B cell (primary cell): ENCODE measurements at regions not wholly inside any gene's neighbourhood (a gene's known extent, or its start where the extent isn't known, plus 50 kb on each side); places are given as distances from the start of the nearest gene placed in this dataset.

Source experiments
- ATAC-seq: fragments of 200-7000 bp; cut with Tn5 transposase; one replicate; pipeline ENCODE4 v1.10.0; 2021; ENCODE audit warnings: low read depth, mild to moderate bottlenecking, moderate number of reproducible peaks, moderate library complexity
- CTCF ChIA-PET: fragments of 350-600 bp; sonication (Branson Sonifier 250); formaldehyde crosslinking; loops from one replicate; lab custom pipeline; 2021; ENCODE audit warnings: antibody characterized with exemption, inconsistent platforms; lab: Charles Lee
- POLR2A ChIA-PET: fragments of 350-600 bp; sonication (Branson Sonifier 250); formaldehyde crosslinking; loops from one replicate; lab custom pipeline; 2021; ENCODE audit warnings: antibody characterized with exemption; lab: Charles Lee
- DNase-seq: peaks from one replicate; pipeline ENCODE4 v3.0.0; 2013
- H2AFZ ChIP-seq: 2 replicates; pipeline ENCODE4 v1.6.1; 2012; ENCODE audit warnings: mild to moderate bottlenecking, low read depth, low read length; ENCODE audit not compliant: insufficient read depth, poor library complexity, severe bottlenecking
- H3K27ac ChIP-seq, 2 donors: 1 replicate in 1 of 2; 2 replicates in 1 of 2; pipeline ENCODE4 v1.5.1; 2012 to 2013; ENCODE audit warnings: low read length in 2 of 2, mild to moderate bottlenecking in 2 of 2, moderate library complexity in 1 of 2
- H3K27me3 ChIP-seq, 4 experiments: fragments of 200-600 bp in 1 of 4; sonication (generic) in 1 of 4; replicated peaks in 1 of 4; 1 replicate in 2 of 4; 2 replicates in 2 of 4; pipeline versions ENCODE4 v1.6.1 to v1.7.0; 2013 to 2016; ENCODE audit warnings: low read length in 3 of 4, mild to moderate bottlenecking in 2 of 4, mixed read lengths in 1 of 4, moderate library complexity in 1 of 4; ENCODE audit not compliant: insufficient read depth in 4 of 4, control insufficient read depth in 3 of 4; ENCODE audit errors: control extremely low read depth in 1 of 4
- H3K36me3 ChIP-seq, 2 experiments: replicated peaks in 1 of 2; 1 replicate in 1 of 2; 2 replicates in 1 of 2; pipeline versions ENCODE4 v1.6.1 to v1.7.1; 2013; ENCODE audit warnings: low read length in 1 of 2; ENCODE audit not compliant: insufficient read depth in 2 of 2, control insufficient read depth in 1 of 2; ENCODE audit errors: control extremely low read depth in 1 of 2, extremely low read depth in 1 of 2
- H3K4me1 ChIP-seq, 2 donors: fragments of 200-600 bp in 1 of 2; sonication (generic) in 1 of 2; 1 replicate in 1 of 2; 2 replicates in 1 of 2; pipeline versions ENCODE4 v1.5.1 to v1.6.1; 2013 to 2017; ENCODE audit warnings: low read length in 2 of 2; ENCODE audit not compliant: control insufficient read depth in 2 of 2, insufficient read depth in 2 of 2
- H3K4me2 ChIP-seq: replicated peaks from 2 replicates; pipeline ENCODE3; 2012; ENCODE audit warnings: mild to moderate bottlenecking, low read depth, low read length; ENCODE audit not compliant: poor library complexity, severe bottlenecking
- H3K4me3 ChIP-seq, 5 experiments: fragments of 200-600 bp in 1 of 5; sonication (generic) in 1 of 5; 1 replicate in 3 of 5; 2 replicates in 2 of 5; pipeline versions ENCODE4 v1.5.1 to v1.7.0; 2011 to 2016; ENCODE audit warnings: low read length in 4 of 5, mild to moderate bottlenecking in 4 of 5, low read depth in 2 of 5, control low read depth in 1 of 5, moderate library complexity in 1 of 5; ENCODE audit not compliant: insufficient read depth in 1 of 5; ENCODE audit errors: control extremely low read depth in 1 of 5, extremely low read depth in 1 of 5
- H3K79me2 ChIP-seq: fragments of 200-600 bp; sonication (generic); one replicate; pipeline ENCODE4 v1.6.0; 2016; ENCODE audit warnings: low read length; ENCODE audit not compliant: control insufficient read depth, insufficient read depth
- H3K9ac ChIP-seq: fragments of 200-600 bp; sonication (generic); 2 replicates; pipeline ENCODE4 v1.6.1; 2017; ENCODE audit warnings: mild to moderate bottlenecking, low read length, moderate library complexity
- H3K9me3 ChIP-seq, 3 donors: one replicate each; pipeline versions ENCODE4 v1.6.1 to v1.7.1; 2013; ENCODE audit warnings: low read length in 2 of 3; ENCODE audit not compliant: control insufficient read depth in 2 of 3, insufficient read depth in 1 of 3; ENCODE audit errors: control extremely low read depth in 1 of 3
- H4K20me1 ChIP-seq: 2 replicates; pipeline ENCODE4 v1.6.0; 2012; ENCODE audit warnings: mild to moderate bottlenecking, low read length; ENCODE audit not compliant: insufficient read depth, control insufficient read depth, poor library complexity, severe bottlenecking
- H3K27ac Mint-ChIP-seq: one replicate; pipeline ENCODE4 v1.8.0; 2021; ENCODE audit warnings: mixed read lengths
- H3K27me3 Mint-ChIP-seq: one replicate; pipeline ENCODE4 v1.8.0; 2021; ENCODE audit warnings: mixed read lengths
- H3K4me1 Mint-ChIP-seq: one replicate; pipeline ENCODE4 v1.8.0; 2021; ENCODE audit warnings: mixed read lengths
- H3K4me3 Mint-ChIP-seq: one replicate; pipeline ENCODE4 v1.8.0; 2021; ENCODE audit warnings: mixed read lengths
- H3K9me3 Mint-ChIP-seq: one replicate; pipeline ENCODE4 v1.8.0; 2022; ENCODE audit warnings: mixed read lengths; ENCODE audit not compliant: insufficient read depth
- EZH2 ChIP-seq: IDR thresholded peaks from 2 replicates; pipeline ENCODE4 v1.6.1; 2012; ENCODE audit warnings: borderline replicate concordance, low read depth, mild to moderate bottlenecking, moderate library complexity, low read length; ENCODE audit not compliant: insufficient read depth, poor library complexity, severe bottlenecking
- WGBS: methylation state at CpG from one replicate; pipeline ENCODE4 v1.1.5; 2013; ENCODE audit warnings: missing lambda C conversion rate; ENCODE audit not compliant: insufficient coverage; 5-methylcytosine and 5-hydroxymethylcytosine counted together
- intact Hi-C: fragments of 100-400 bp; cut with micrococcal nuclease; formaldehyde crosslinking; loops from one replicate; pipeline ENCODE4 v1.10.0; 2022
- TF ChIP-seq, protein P1 (sequence below): fragments of 200-600 bp; IDR thresholded peaks from one replicate; pipeline ENCODE4 v1.8.0; 2022; ENCODE audit warnings: antibody characterized with exemption, mild to moderate bottlenecking

DNA sequence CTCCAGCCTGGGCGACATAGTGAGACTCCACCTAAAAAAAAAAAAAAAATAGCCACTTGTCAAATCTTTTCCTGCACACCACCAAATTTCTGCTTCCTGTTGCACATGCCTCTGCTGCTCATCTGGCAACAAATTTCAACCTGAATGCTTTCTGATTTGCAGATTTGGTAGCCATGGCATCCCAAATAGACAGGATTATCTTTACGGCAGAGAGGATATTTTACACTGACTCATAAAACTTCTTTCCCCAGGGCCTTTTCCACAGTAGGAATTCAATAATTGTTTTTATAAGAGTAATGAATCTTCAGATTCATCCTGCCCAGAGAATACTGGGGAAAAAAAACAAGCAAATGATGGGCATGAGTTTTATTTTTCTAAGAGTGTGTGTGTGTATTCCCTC lies 264.6 kb downstream of the FRK start:
- Histone ChIP-seq H3K4me3 (no peak overlapping the region), H4K20me1 (no peaks in the 10 kb centered on the region), H3K27ac (no peak overlapping the region), H3K27me3 (no peaks in the 10 kb centered on the region), H3K4me2 (no peak overlapping the region), H3K9me3 (no peaks in the 10 kb centered on the region), H3K36me3 (no peaks in the 10 kb centered on the region), H3K79me2 (no peaks in the 10 kb centered on the region), H3K4me1 (no peaks in the 10 kb centered on the region), H2AFZ (no peak overlapping the region), H3K9ac (no peak overlapping the region)
- H3K27me3 Mint-ChIP-seq = no peaks in the 10 kb centered on the region
- H3K4me3 Mint-ChIP-seq = no peak overlapping the region
- H3K4me1 Mint-ChIP-seq = no peaks in the 10 kb centered on the region
- DNase-seq = no peak
- no peaks in the 10 kb centered on the region for H3K9me3 Mint-ChIP-seq
- TF ChIP-seq, protein P1, sequence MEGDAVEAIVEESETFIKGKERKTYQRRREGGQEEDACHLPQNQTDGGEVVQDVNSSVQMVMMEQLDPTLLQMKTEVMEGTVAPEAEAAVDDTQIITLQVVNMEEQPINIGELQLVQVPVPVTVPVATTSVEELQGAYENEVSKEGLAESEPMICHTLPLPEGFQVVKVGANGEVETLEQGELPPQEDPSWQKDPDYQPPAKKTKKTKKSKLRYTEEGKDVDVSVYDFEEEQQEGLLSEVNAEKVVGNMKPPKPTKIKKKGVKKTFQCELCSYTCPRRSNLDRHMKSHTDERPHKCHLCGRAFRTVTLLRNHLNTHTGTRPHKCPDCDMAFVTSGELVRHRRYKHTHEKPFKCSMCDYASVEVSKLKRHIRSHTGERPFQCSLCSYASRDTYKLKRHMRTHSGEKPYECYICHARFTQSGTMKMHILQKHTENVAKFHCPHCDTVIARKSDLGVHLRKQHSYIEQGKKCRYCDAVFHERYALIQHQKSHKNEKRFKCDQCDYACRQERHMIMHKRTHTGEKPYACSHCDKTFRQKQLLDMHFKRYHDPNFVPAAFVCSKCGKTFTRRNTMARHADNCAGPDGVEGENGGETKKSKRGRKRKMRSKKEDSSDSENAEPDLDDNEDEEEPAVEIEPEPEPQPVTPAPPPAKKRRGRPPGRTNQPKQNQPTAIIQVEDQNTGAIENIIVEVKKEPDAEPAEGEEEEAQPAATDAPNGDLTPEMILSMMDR = no peak
- TF ChIP-seq EZH2 = no peak
- no peak overlapping the region for H3K27ac Mint-ChIP-seq
- ChIA-PET CTCF (no interaction called here), POLR2A (no interaction called here)
- intact Hi-C loops = no loop called here
- ATAC-seq = no peak
- 89% methylated on average over 1 of the region's 2 CpGs for WGBS

DNA sequence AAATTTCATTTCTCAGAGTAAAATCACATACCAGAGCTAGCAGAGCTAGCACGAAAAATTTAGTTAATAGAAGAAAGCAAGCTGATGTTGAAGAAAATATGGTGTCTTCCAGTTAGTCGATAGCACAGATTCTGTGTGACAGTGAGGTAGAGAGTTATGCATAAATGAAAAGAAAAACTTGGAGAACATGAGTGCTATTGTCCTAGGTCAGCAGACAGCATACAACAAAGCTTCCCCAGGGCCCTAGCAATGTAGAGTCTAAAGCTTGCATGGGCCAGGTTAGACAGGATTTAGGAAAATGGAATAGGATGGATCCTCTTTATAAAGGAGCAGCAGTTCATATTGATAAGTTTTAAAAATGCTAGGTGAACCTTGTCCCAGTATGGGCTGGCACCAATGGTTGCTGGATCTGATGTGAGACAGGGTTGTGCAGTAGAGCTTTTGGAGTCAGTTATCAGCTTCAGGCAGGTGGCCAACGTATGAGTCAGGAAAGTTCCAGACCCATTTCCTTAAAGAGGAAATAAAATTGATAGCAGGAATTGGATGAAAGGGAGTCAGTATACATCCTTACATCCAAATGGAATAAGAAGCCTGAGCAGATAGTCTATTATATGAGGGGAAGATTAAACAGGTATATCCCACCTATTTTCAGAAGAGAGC lies 277.2 kb downstream of the FRK start:
- Histone ChIP-seq H3K79me2 (no peaks in the 10 kb centered on the region), H3K9me3 (no peaks in the 10 kb centered on the region), H4K20me1 (no peaks in the 10 kb centered on the region), H3K27me3 (no peaks in the 10 kb centered on the region), H3K4me1 (no peaks in the 10 kb centered on the region), H3K4me2 (no peak overlapping the region), H3K4me3 (no peak overlapping the region), H2AFZ (no peak overlapping the region), H3K36me3 (no peaks in the 10 kb centered on the region), H3K27ac (no peak overlapping the region), H3K9ac (no peak overlapping the region)
- no peaks in the 10 kb centered on the region for H3K27me3 Mint-ChIP-seq
- no peak for DNase-seq
- WGBS = 90% methylated on average over 2 of the region's 3 CpGs
- ChIA-PET CTCF (no interaction called here), POLR2A (no interaction called here)
- no peak overlapping the region for H3K27ac Mint-ChIP-seq
- no peak overlapping the region for H3K4me3 Mint-ChIP-seq
- no peak for ATAC-seq
- no peaks in the 10 kb centered on the region for H3K9me3 Mint-ChIP-seq
- intact Hi-C loops = no loop called here
- TF ChIP-seq EZH2 = no peak
- TF ChIP-seq, protein P1 = no peak
- no peaks in the 10 kb centered on the region for H3K4me1 Mint-ChIP-seq
